B cell (primary cell): ENCODE measurements at regions not wholly inside any gene's neighbourhood (a gene's known extent, or its start where the extent isn't known, plus 50 kb on each side); places are given as distances from the start of the nearest gene placed in this dataset.

Experiments
- EZH2 ChIP-seq: IDR thresholded peaks from 2 replicates; pipeline ENCODE4 v1.6.1; 2012; ENCODE audit warnings: borderline replicate concordance, low read depth, mild to moderate bottlenecking, moderate library complexity, low read length; ENCODE audit not compliant: insufficient read depth, poor library complexity, severe bottlenecking
- TF ChIP-seq, protein P1 (sequence below): fragments of 200-600 bp; IDR thresholded peaks from one replicate; pipeline ENCODE4 v1.8.0; 2022; ENCODE audit warnings: antibody characterized with exemption, mild to moderate bottlenecking

DNA sequence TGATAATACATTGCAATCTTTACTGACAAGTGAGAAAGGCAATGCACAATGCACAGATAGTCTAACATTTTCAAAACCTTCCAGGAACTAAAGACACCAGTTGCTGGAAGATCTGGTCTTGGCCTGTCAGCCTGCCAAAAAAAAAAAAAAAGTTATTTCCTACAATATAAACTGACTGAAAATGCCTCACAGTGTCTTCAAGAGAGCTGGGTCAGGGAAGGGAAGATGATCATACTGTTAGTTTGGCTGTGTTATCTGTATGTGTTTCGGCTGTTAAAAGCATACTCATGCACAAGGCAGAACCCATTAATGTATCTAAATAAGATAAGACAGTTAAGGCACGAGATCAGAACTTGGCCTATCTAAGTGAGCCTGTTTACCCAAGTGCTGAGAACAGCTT is 673.4 kb downstream of the MECOM start:
- TF ChIP-seq, protein P1, sequence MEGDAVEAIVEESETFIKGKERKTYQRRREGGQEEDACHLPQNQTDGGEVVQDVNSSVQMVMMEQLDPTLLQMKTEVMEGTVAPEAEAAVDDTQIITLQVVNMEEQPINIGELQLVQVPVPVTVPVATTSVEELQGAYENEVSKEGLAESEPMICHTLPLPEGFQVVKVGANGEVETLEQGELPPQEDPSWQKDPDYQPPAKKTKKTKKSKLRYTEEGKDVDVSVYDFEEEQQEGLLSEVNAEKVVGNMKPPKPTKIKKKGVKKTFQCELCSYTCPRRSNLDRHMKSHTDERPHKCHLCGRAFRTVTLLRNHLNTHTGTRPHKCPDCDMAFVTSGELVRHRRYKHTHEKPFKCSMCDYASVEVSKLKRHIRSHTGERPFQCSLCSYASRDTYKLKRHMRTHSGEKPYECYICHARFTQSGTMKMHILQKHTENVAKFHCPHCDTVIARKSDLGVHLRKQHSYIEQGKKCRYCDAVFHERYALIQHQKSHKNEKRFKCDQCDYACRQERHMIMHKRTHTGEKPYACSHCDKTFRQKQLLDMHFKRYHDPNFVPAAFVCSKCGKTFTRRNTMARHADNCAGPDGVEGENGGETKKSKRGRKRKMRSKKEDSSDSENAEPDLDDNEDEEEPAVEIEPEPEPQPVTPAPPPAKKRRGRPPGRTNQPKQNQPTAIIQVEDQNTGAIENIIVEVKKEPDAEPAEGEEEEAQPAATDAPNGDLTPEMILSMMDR, result no peak
- TF ChIP-seq EZH2, result no peak
